H1 (cell line): ENCODE measurements at regions not wholly inside any gene's neighbourhood (a gene's known extent, or its start where the extent isn't known, plus 50 kb on each side); places are given as distances from the start of the nearest gene placed in this dataset.

Experiments
- CTCF ChIA-PET: fragments of 300-600 bp; sonication (Branson Sonifier 250); formaldehyde crosslinking; loops from one replicate; lab custom pipeline; 2021; ENCODE audit not compliant: partially characterized antibody; lab: Charles Lee
- POLR2A ChIA-PET: fragments of 300-600 bp; sonication (Branson Sonifier 250); formaldehyde crosslinking; loops from one replicate; lab custom pipeline; 2021; ENCODE audit warnings: inconsistent platforms; ENCODE audit not compliant: partially characterized antibody; lab: Charles Lee
- DNase-seq, 2 experiments: peaks; one replicate each; pipeline versions ENCODE4 v3.0.0 to v3.0.0-alpha.2; 2010 to 2022; ENCODE audit warnings: low spot score in 2 of 2, low read depth in 1 of 2, mixed read lengths in 1 of 2
- FAIRE-seq: peaks from 2 replicates; lab custom pipeline; 2011; peaks lifted over from hg19 to GRCh38; lab: Jason Lieb, UNC
- H2AFZ ChIP-seq: 2 replicates; pipeline ENCODE4 v1.8.1; 2012; ENCODE audit warnings: low read length, inconsistent platforms
- H2AK5ac ChIP-seq: 2 replicates; pipeline ENCODE4 v1.6.1; 2013; ENCODE audit warnings: low read depth, low read length
- H2BK120ac ChIP-seq: replicated peaks from 2 replicates; pipeline ENCODE3; 2013; ENCODE audit warnings: low read depth, low read length, inconsistent platforms
- H2BK12ac ChIP-seq: 2 replicates; pipeline ENCODE4 v1.6.1; 2013; ENCODE audit warnings: low read depth, low read length
- H2BK15ac ChIP-seq: 2 replicates; pipeline ENCODE4 v1.6.1; 2013; ENCODE audit warnings: low read length
- H2BK20ac ChIP-seq: 2 replicates; pipeline ENCODE4 v1.6.1; 2013; ENCODE audit warnings: low read length
- H2BK5ac ChIP-seq: 2 replicates; pipeline ENCODE4 v1.6.1; 2013; ENCODE audit warnings: low read depth, low read length
- H3K14ac ChIP-seq: 2 replicates; pipeline ENCODE4 v1.6.1; 2013; ENCODE audit warnings: inconsistent platforms; ENCODE audit not compliant: insufficient read length
- H3K18ac ChIP-seq: 2 replicates; pipeline ENCODE4 v1.6.1; 2013; ENCODE audit warnings: low read length; ENCODE audit errors: extremely low read depth
- H3K23ac ChIP-seq: 2 replicates; pipeline ENCODE4 v1.6.1; 2013; ENCODE audit warnings: inconsistent platforms; ENCODE audit not compliant: insufficient read length
- H3K23me2 ChIP-seq: 2 replicates; pipeline ENCODE4 v1.6.1; 2013; ENCODE audit warnings: low read depth, low read length
- H3K27ac ChIP-seq: 2 replicates; pipeline ENCODE4 v1.6.1; 2011; ENCODE audit warnings: low read depth, low read length, inconsistent platforms
- H3K27me3 ChIP-seq, 4 experiments: replicated peaks in 1 of 4; 1 replicate in 1 of 4; 2 replicates in 3 of 4; pipeline versions ENCODE4 v1.6.1 to v1.8.1; 2011 to 2013; ENCODE audit warnings: low read length in 3 of 4, mild to moderate bottlenecking in 3 of 4, inconsistent platforms in 2 of 4, mixed read lengths in 2 of 4, moderate library complexity in 1 of 4; ENCODE audit not compliant: control insufficient read depth in 3 of 4, insufficient read depth in 3 of 4; ENCODE audit errors: extremely low read depth in 1 of 4
- H3K36me3 ChIP-seq, 4 experiments: 2 replicates each; pipeline versions ENCODE4 v1.6.1 to v1.8.1; 2011 to 2013; ENCODE audit warnings: mild to moderate bottlenecking in 4 of 4, low read length in 3 of 4, moderate library complexity in 2 of 4, control low read depth in 1 of 4, inconsistent platforms in 1 of 4; ENCODE audit not compliant: insufficient read depth in 4 of 4, control insufficient read depth in 2 of 4
- H3K4ac ChIP-seq: replicated peaks from 2 replicates; pipeline ENCODE3; 2013; ENCODE audit warnings: low read length, low read depth, mixed read lengths, inconsistent platforms; ENCODE audit not compliant: insufficient read length
- H3K4me1 ChIP-seq, 4 experiments: replicated peaks in 1 of 4; 1 replicate in 1 of 4; 2 replicates in 3 of 4; pipeline versions ENCODE4 v1.6.1 to v1.8.1; 2011 to 2013; ENCODE audit warnings: low read length in 3 of 4, inconsistent platforms in 2 of 4, mixed read lengths in 1 of 4; ENCODE audit not compliant: insufficient read depth in 4 of 4, control insufficient read depth in 3 of 4
- H3K4me2 ChIP-seq, 2 experiments: 2 replicates each; pipeline versions ENCODE4 v1.6.1 to v1.8.1; 2011 to 2013; ENCODE audit warnings: low read depth in 2 of 2, low read length in 2 of 2, control low read depth in 1 of 2, inconsistent platforms in 1 of 2, mild to moderate bottlenecking in 1 of 2; ENCODE audit not compliant: insufficient read depth in 1 of 2
- H3K4me3 ChIP-seq, 4 experiments: fragments of 200-600, 300-600 bp in 1 of 4; sonication (generic), shearing (Covaris generic), sonication (Bioruptor Twin) in 1 of 4; 2 replicates each; pipeline versions ENCODE4 v1.5.1 to v1.8.1; 2011 to 2016; ENCODE audit warnings: low read length in 4 of 4, low read depth in 3 of 4, control low read depth in 2 of 4, inconsistent platforms in 2 of 4, mild to moderate bottlenecking in 2 of 4, mixed read lengths in 1 of 4, moderate library complexity in 1 of 4; ENCODE audit not compliant: insufficient read depth in 2 of 4; ENCODE audit errors: extremely low read depth in 1 of 4
- H3K56ac ChIP-seq: replicated peaks from 2 replicates; pipeline ENCODE3; 2013; ENCODE audit warnings: low read depth, mild to moderate bottlenecking, mixed read lengths, low read length, inconsistent platforms; ENCODE audit not compliant: insufficient read length
- H3K79me1 ChIP-seq: 2 replicates; pipeline ENCODE4 v1.6.1; 2013; ENCODE audit warnings: low read depth, low read length, control low read depth
- H3K79me2 ChIP-seq, 2 experiments: 2 replicates each; pipeline versions ENCODE4 v1.6.1 to v1.8.1; 2012 to 2013; ENCODE audit warnings: low read length in 2 of 2, mild to moderate bottlenecking in 2 of 2, inconsistent platforms in 1 of 2; ENCODE audit not compliant: insufficient read depth in 2 of 2, control insufficient read depth in 1 of 2
- H3K9ac ChIP-seq, 4 experiments: replicated peaks in 1 of 4; 1 replicate in 1 of 4; 2 replicates in 3 of 4; pipeline versions ENCODE4 v1.6.1 to v1.8.1; 2011 to 2013; ENCODE audit warnings: low read depth in 3 of 4, low read length in 3 of 4, control low read depth in 2 of 4, mild to moderate bottlenecking in 2 of 4, moderate library complexity in 2 of 4, inconsistent platforms in 1 of 4; ENCODE audit errors: extremely low read depth in 1 of 4
- H3K9me3 ChIP-seq, 2 experiments: 2 replicates each; pipeline versions ENCODE4 v1.6.1 to v1.8.1; 2012 to 2013; ENCODE audit warnings: mild to moderate bottlenecking in 2 of 2, moderate library complexity in 2 of 2, control low read depth in 1 of 2, inconsistent platforms in 1 of 2, low read depth in 1 of 2, low read length in 1 of 2, mixed read lengths in 1 of 2; ENCODE audit not compliant: insufficient read depth in 2 of 2
- H4K20me1 ChIP-seq, 2 experiments: replicated peaks in 1 of 2; 2 replicates each; pipeline versions ENCODE3 to v1.8.1; 2011 to 2013; ENCODE audit warnings: inconsistent platforms in 2 of 2, low read length in 2 of 2, mild to moderate bottlenecking in 1 of 2; ENCODE audit not compliant: insufficient read depth in 2 of 2, control insufficient read depth in 1 of 2
- H4K5ac ChIP-seq: 2 replicates; pipeline ENCODE4 v1.6.1; 2013; ENCODE audit warnings: low read length, low read depth, mixed read lengths, inconsistent platforms; ENCODE audit not compliant: insufficient read length
- H4K8ac ChIP-seq: 2 replicates; pipeline ENCODE4 v1.8.0; 2013; ENCODE audit warnings: mild to moderate bottlenecking, moderate library complexity, low read length, inconsistent platforms; ENCODE audit not compliant: insufficient read depth; ENCODE audit errors: extremely low read depth
- H4K91ac ChIP-seq: replicated peaks from 2 replicates; pipeline ENCODE3; 2013; ENCODE audit warnings: low read length, mixed read lengths, inconsistent platforms; ENCODE audit not compliant: insufficient read length
- CTBP2 ChIP-seq: IDR thresholded peaks from 2 replicates; pipeline ENCODE4 v1.7.0; 2011; ENCODE audit warnings: borderline replicate concordance, mild to moderate bottlenecking, moderate library complexity, mixed read lengths, low read length; ENCODE audit not compliant: insufficient read depth, insufficient read length
- EGR1 ChIP-seq: IDR thresholded peaks from 2 replicates; pipeline ENCODE4 v1.6.1; 2011; ENCODE audit warnings: low read depth, low read length, borderline replicate concordance
- WGBS, 2 experiments: shearing (Covaris generic) in 1 of 2; methylation state at CpG; one replicate each; pipeline versions ENCODE4 v1.1.6 to v1.1.7; 2013 to 2015; ENCODE audit warnings: low lambda C conversion rate in 2 of 2, mixed read lengths in 2 of 2, inconsistent platforms in 1 of 2, low coverage in 1 of 2, missing lambda C conversion rate in 1 of 2; ENCODE audit not compliant: insufficient replicate concordance in 2 of 2, insufficient coverage in 1 of 2, insufficient read length in 1 of 2; ENCODE audit errors: extremely low coverage in 1 of 2, missing lambda C conversion rate in 1 of 2; 5-methylcytosine and 5-hydroxymethylcytosine counted together

DNA sequence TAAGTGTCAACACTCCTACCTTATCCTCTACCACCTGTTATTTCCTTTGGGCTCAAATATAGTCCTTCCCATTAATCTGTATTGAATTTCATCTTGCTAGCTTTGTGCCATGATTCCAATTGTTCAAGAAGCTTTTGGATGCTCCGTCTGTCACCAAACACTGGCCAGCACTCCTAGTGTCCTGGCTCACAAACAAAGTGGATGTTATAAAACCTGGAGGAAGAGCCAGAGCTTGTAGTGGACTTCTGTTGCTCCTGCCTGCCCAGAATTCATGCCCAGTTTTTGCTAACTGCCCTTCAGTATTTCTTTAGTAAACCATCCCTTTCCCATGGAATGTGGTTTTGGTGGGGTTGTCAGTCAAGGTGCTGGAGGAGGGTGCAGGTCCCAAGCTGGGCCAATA lies 77.2 kb upstream of the HS3ST2 start:
- H4K5ac ChIP-seq: no peak overlapping the region
- no peak overlapping the region for H4K91ac ChIP-seq
- no peak overlapping the region for H2BK15ac ChIP-seq
- no peak overlapping the region for H3K4me2 ChIP-seq
- no peak overlapping the region for H3K18ac ChIP-seq
- no peaks in the 10 kb centered on the region for H3K79me2 ChIP-seq
- no peaks in the 10 kb centered on the region for H4K20me1 ChIP-seq
- H3K4me1 ChIP-seq: peaks cover 0 to 4% (median 3%) of the 10 kb centered on the region in 4 experiments; a peak in 2 of 7 replicates
- no peak overlapping the region for H3K23ac ChIP-seq
- POLR2A ChIA-PET: no interaction called here
- no peak overlapping the region for H3K27ac ChIP-seq
- no peak overlapping the region for H2BK20ac ChIP-seq
- H3K36me3 ChIP-seq: no peaks in the 10 kb centered on the region
- TF ChIP-seq EGR1 (no peak), CTBP2 (no peak)
- TF ChIP-seq, all 59 proteins: peak for 0
- no peak overlapping the region for H4K8ac ChIP-seq
- no peak overlapping the region for H2AK5ac ChIP-seq
- no peaks in the 10 kb centered on the region for H3K79me1 ChIP-seq
- no peaks in the 10 kb centered on the region for H3K27me3 ChIP-seq
- H3K14ac ChIP-seq: no peak overlapping the region
- no peak overlapping the region for H3K4ac ChIP-seq
- no peak overlapping the region for H2AFZ ChIP-seq
- FAIRE-seq (no peak), DNase-seq (no peak)
- CTCF ChIA-PET: interaction anchor here (0.6 kb wide), 2 partner anchors 987 to 1557 kb away, joined by 3 to 4 read pairs; no protein-coding TSS in a partner anchor
- no peak overlapping the region for H3K9ac ChIP-seq
- H3K9me3 ChIP-seq: no peaks in the 10 kb centered on the region
- 100% methylated on average over 1 of the region's 1 CpG; no CpG with 5 or more reads in 1 of the 2 experiments for WGBS, 2 experiments
- H2BK120ac ChIP-seq: no peak overlapping the region
- no peaks in the 10 kb centered on the region for H3K23me2 ChIP-seq
- no peak overlapping the region for H3K56ac ChIP-seq
- no peak overlapping the region for H3K4me3 ChIP-seq
- H2BK12ac ChIP-seq: no peak overlapping the region
- H2BK5ac ChIP-seq: no peak overlapping the region
